T-helper 17 cell (primary cell): ENCODE measurements at regions not wholly inside any gene's neighbourhood (a gene's known extent, or its start where the extent isn't known, plus 50 kb on each side); places are given as distances from the start of the nearest gene placed in this dataset.
A peak's percentile ranks its signal among the peaks of the same experiment; 100 is the strongest.
"Not testable (repeated sequence)": the region's sequence is repeated elsewhere in the genome, so short reads cannot be mapped to it uniquely, and the experiment has no call there.

Experiments used
- ATAC-seq: fragments of 150-1000 bp; cut with Tn5 transposase; 2 replicates; pipeline ENCODE4 v1.10.0; 2021; ENCODE audit warnings: mild to moderate bottlenecking, moderate library complexity
- DNase-seq, 3 donors: peaks; one replicate each; pipeline versions ENCODE4 v3.0.0 to v3.0.0-alpha.2; 2020 to 2021
- H3K9me3 ChIP-seq: one replicate; pipeline ENCODE4 v1.7.0; 2013; ENCODE audit warnings: low read length, mild to moderate bottlenecking; ENCODE audit not compliant: control insufficient read depth, poor library complexity, severe bottlenecking
- H3K27ac Mint-ChIP-seq: one replicate; pipeline ENCODE4 v1.8.0; 2022; ENCODE audit warnings: mild to moderate bottlenecking, moderate library complexity, mixed read lengths
- H3K27me3 Mint-ChIP-seq: one replicate; pipeline ENCODE4 v1.8.0; 2022; ENCODE audit warnings: mixed read lengths
- H3K36me3 Mint-ChIP-seq: one replicate; pipeline ENCODE4 v1.8.0; 2022; ENCODE audit warnings: low read depth, mixed read lengths
- H3K4me1 Mint-ChIP-seq: one replicate; pipeline ENCODE4 v1.8.0; 2022; ENCODE audit warnings: mild to moderate bottlenecking, mixed read lengths
- H3K4me3 Mint-ChIP-seq: one replicate; pipeline ENCODE4 v1.8.0; 2022; ENCODE audit warnings: mild to moderate bottlenecking, moderate library complexity, mixed read lengths

DNA sequence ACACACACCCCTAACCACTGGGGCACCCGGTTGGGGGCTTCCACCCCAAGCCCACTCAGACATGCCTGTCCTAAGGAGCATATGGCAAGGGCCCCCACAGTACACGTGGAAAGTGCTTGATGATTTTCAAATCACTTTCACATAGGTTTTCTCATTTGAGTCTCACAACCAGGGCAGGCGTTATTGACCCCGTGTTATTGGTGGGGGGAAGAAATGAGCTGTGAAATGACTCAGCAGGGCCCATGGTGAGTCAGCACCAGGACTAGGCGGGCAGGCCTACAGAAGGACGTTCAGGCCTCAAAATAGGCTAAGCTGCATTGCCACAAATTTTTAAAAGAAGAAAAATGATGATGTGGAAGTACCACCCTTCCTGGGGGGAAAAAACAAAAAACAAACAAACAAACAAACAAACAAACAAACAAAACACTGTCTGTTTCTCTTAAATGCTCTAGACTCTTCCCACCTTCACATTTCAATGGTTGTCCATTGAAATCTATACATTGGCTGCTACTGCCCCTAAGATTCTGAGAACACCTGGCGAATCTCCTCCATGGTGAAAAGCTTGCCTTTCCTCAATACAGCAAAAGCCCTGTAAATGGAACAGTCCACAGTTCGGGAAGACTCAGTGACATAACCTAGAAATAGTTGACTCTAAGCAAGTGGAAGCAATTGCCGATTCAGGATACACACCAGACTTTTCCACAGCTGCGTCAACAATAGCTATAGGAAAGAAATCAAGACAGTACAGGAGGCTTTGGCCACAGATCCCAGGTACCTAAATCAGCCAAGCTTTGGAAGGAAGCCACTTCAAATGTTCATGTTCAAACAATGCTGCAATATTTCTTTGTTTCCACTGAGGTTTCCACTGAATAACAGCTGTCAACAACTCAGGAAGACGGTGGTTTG, 234.7 kb downstream of the TOMM20 start:
- no peak for DNase-seq
- Mint-ChIP-seq H3K4me3 (no peak overlapping the region), H3K27ac (no peak overlapping the region), H3K4me1 (peaks cover 20% of the 10 kb centered on the region), H3K36me3 (no peaks in the 10 kb centered on the region), H3K27me3 (no peaks in the 10 kb centered on the region)
- no peaks in the 10 kb centered on the region for H3K9me3 ChIP-seq
- no peak for ATAC-seq

DNA sequence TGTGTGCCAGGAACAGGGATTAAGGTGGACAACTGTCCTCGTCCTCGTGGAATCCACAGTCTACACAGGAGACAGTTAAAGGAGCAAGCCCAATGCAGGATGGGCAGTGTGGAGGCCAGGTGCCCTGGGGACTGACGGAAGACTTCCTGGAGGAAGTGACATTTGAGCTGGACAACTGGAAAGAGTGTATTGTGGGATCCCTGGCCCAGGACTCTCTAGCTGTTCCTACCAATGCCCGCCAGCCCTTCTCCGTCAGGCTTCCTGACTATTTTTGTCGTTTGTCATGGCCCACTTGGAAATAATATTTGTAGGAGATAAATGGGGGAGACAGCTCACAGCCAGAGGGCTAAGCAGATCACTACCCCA, 235.3 kb downstream of the TOMM20 start:
- H3K36me3 Mint-ChIP-seq = no peaks in the 10 kb centered on the region
- H3K9me3 ChIP-seq = no peaks in the 10 kb centered on the region
- no peak overlapping the region for H3K4me3 Mint-ChIP-seq
- no peaks in the 10 kb centered on the region for H3K27me3 Mint-ChIP-seq
- no peak overlapping the region for H3K27ac Mint-ChIP-seq
- no peak for ATAC-seq
- DNase-seq = no peak
- H3K4me1 Mint-ChIP-seq = peaks cover 22% of the 10 kb centered on the region

DNA sequence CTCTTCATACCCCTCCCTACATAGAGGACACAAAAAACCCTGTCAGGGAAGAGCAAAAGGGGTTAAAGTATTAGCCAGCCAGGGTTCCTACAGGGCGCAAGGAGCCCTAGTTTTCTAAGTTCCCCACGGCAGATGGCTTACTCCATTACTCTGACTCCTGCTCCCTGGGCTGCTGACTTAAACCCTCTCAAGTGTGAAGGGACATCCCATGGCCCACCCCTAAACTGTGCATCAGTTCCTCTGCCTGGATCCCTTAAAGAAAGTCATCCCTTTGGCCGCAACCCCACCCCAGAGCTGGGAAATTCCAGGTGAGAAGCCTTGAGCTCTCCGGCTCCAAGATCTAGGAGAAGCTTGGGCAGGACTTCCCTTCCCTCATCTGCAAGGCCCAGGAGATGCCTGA, 236.0 kb downstream of the TOMM20 start:
- Mint-ChIP-seq H3K4me1 (peaks cover 22% of the 10 kb centered on the region), H3K36me3 (no peaks in the 10 kb centered on the region), H3K27ac (peak overlapping the region; percentile 41), H3K4me3 (no peak overlapping the region), H3K27me3 (no peaks in the 10 kb centered on the region)
- no peaks in the 10 kb centered on the region for H3K9me3 ChIP-seq
- no peak for DNase-seq
- ATAC-seq = no peak

DNA sequence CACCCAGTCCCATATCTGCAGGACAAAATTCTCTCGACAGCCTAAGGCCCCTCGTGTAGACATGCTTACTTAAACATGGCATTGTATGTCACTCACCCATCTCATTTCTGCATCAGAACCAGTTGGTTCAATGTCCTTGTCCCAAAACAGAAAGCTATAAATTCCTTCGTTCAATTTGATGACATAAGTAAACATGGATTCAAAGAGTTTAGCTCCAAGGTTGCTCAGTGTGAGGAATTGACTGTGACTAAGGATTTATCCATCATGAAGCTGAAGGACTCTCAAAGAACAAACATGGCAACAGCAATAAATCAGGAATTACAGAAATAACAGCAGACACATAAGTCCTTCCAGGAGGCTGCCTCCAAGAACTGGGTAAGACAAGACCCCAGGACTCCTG, 237.2 kb downstream of the TOMM20 start:
- peak overlapping the region; percentile 56 for H3K27ac Mint-ChIP-seq
- H3K36me3 Mint-ChIP-seq = no peaks in the 10 kb centered on the region
- peaks cover 22% of the 10 kb centered on the region for H3K4me1 Mint-ChIP-seq
- peak overlapping the region; percentile 47 for H3K4me3 Mint-ChIP-seq
- no peaks in the 10 kb centered on the region for H3K9me3 ChIP-seq
- no peak for ATAC-seq
- H3K27me3 Mint-ChIP-seq = no peaks in the 10 kb centered on the region
- no peak for DNase-seq

DNA sequence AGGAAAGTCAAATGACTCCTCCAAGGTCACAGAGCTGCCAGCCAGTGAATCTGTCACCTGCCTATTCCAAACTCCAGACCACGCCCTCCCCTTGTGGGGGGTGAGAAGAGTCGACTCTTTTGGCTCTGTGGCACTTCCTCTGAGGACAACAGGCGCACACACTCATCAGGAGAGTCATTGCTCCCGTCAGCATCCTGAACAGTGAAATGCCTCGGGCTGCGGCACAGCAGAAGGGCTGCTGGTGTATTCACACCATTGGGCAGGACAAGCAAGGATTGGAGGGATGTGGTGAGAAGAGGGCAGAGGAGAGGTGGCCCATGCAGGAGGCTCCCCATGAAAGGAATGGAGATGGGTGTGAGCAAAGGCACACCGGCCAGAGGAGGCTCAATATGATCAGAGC, 239.0 kb downstream of the TOMM20 start:
- peaks cover 23% of the 10 kb centered on the region for H3K4me1 Mint-ChIP-seq
- no peak overlapping the region for H3K4me3 Mint-ChIP-seq
- no peak overlapping the region for H3K27ac Mint-ChIP-seq
- DNase-seq (no peak), ATAC-seq (no peak)
- no peaks in the 10 kb centered on the region for H3K27me3 Mint-ChIP-seq
- no peaks in the 10 kb centered on the region for H3K36me3 Mint-ChIP-seq
- no peaks in the 10 kb centered on the region for H3K9me3 ChIP-seq

DNA sequence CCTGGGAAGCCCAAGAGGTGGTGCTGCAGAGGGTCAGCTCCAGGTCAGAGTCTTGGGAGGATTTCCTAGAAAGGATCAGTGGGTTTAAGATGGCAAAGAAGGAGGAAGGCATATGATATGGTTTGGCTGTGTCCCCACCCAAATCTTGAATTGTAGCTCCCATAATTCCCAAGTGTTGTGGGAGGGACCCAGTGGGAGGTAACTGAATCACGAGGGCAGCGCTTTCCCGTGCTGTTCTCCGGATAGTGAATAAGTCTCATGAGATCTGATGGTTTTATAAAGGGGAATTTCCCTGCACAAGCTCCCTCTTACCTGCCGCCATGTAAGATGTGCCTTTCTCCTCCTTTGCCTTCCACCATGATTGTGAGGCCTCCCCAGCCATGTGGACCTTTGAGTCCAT, 240.4 kb downstream of the TOMM20 start:
- H3K4me3 Mint-ChIP-seq, ATAC-seq, H3K9me3 ChIP-seq, DNase-seq, H3K27ac Mint-ChIP-seq, H3K27me3 Mint-ChIP-seq, H3K36me3 Mint-ChIP-seq: not testable (repeated sequence)
- H3K4me1 Mint-ChIP-seq = peaks cover 18% of the 10 kb centered on the region

DNA sequence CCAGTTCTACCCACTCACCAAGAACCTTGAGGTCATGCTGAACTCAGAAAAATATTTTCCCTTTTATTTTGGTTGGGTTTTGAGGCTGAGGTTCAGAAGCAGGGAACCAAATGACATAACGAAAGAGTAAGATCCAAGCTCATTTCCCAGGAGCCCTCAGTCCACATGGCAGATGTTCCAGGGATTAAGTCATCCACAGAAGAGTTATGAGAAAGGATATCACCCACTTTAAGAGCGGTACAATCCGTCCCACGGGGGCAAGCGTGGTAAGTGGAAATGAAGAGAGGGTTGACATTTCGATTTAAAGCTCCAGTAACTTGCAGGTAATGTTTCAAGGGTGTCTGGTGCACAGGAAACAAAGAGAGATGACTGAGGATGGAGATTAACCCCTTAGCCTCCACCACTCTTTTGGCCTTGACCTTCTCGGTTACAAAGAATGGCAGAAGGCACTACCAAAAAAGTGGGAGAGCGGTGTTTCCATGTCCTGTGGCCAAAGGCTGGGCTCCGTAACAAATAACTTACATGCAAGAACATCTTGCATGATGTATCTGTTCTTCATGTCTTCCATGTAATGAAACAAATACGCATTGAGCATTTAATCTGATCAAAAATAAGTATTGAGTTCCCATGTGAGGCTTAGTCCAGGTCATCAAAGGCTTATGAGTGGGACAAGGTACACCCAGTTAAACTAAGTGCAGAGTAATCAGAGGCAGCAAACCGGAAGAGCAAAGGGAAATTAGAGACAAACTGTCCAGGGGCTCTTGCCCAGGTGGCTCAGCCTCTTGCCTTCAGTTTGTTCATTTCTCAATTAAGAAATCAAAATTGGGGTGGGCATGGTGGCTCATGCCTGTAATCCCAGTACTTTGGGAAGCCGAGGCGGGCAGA, 241.4 kb downstream of the TOMM20 start:
- no peak overlapping the region for H3K27ac Mint-ChIP-seq
- H3K4me1 Mint-ChIP-seq = peaks cover 20% of the 10 kb centered on the region
- no peaks in the 10 kb centered on the region for H3K9me3 ChIP-seq
- no peak for DNase-seq
- H3K36me3 Mint-ChIP-seq = no peaks in the 10 kb centered on the region
- H3K27me3 Mint-ChIP-seq = no peaks in the 10 kb centered on the region
- H3K4me3 Mint-ChIP-seq = no peak overlapping the region
- no peak for ATAC-seq

DNA sequence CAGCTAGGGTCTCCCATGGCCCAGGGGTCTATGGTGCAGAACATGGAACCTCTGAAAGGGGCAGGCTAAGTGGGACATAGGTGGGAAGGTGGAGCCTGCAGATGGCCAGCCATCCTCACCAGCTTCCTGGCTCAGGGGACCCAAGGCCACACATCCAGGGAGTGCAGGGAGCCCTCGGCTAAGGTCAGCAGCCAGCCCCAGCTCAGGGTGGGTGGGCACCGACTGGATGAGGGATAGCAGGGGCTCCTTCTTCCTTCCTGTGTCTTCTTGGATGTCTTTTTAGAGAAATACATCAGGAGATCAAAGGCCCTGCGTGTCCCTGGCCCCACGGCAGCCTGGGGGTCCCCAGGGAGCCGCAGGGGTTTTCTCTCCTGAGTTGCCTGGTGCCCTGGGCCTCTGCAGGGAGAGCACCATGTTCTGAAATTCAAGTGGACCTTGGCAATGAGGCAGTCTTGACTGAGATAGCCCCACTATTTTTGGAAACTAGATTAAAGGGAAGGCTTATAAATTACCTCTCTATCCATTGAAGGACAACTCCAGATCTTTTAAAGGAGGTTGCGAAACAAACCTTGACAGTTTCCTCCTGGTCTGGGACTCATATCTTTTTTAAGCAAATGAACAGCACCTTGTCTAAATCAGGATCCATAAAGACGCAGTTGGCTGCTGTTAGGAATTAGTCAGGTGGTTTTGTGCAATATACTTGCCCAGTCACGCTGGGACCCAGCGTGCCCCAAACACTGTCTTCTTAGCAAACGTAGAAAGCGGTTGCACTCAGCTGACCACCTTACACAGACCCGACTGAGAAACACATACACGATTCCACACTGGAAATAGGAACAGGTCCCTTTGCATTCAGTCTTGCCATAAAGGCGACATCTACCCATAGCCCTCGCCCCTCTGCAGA, 242.3 kb downstream of the TOMM20 start:
- H3K4me3 Mint-ChIP-seq = no peak overlapping the region
- H3K4me1 Mint-ChIP-seq = peaks cover 23% of the 10 kb centered on the region
- no peak for DNase-seq
- no peak for ATAC-seq
- H3K27me3 Mint-ChIP-seq = no peaks in the 10 kb centered on the region
- H3K27ac Mint-ChIP-seq = peak overlapping the region; percentile 39
- H3K36me3 Mint-ChIP-seq = no peaks in the 10 kb centered on the region
- H3K9me3 ChIP-seq = no peaks in the 10 kb centered on the region

DNA sequence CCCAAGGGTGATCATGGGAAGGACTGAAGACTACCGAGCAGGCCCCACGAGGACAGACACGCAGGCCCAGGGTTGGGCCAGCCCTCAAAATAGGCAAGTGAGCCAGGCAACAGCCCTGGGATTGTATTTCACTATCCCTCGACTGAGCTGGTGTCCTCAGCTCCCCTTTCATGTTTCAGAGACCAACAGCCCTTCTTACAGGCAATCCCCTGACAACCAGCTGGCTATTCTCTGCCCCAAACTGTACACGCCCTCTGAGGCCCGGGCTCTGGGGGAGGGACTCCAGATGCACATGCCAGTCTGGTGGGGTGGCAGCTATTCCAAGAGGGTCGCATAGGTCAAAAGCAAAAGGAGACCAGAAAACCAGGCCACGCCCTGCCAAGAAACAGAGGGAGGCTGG, 243.0 kb downstream of the TOMM20 start:
- no peak for DNase-seq
- no peak for ATAC-seq
- Mint-ChIP-seq H3K36me3 (no peaks in the 10 kb centered on the region), H3K27ac (peak overlapping the region; percentile 39), H3K4me1 (peaks cover 19% of the 10 kb centered on the region), H3K4me3 (no peak overlapping the region), H3K27me3 (no peaks in the 10 kb centered on the region)
- H3K9me3 ChIP-seq = no peaks in the 10 kb centered on the region

DNA sequence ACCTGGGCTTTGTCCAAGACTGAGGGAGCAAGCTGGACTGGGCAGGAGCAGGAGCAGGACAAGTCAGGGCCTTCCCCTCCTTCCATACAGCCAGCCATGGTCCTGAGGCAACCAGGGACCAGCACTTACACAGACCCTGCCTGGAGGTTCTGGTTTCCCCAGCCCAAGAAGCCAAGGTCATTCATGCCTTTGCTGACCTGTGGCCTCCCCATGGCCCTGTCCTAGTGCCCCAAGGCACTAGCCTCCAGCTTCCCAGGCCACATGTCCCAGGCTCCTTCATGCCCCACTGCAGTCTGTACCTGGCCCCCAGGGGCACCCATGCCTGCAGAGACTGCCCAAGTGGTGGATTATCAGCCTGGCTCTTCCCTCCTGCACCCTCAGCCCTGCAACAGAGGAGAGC, 243.9 kb downstream of the TOMM20 start:
- Mint-ChIP-seq H3K36me3 (no peaks in the 10 kb centered on the region), H3K27me3 (no peaks in the 10 kb centered on the region), H3K4me1 (peaks cover 14% of the 10 kb centered on the region), H3K4me3 (no peak overlapping the region), H3K27ac (peak overlapping the region; percentile 39)
- H3K9me3 ChIP-seq = no peaks in the 10 kb centered on the region
- DNase-seq (no peak), ATAC-seq (no peak)

DNA sequence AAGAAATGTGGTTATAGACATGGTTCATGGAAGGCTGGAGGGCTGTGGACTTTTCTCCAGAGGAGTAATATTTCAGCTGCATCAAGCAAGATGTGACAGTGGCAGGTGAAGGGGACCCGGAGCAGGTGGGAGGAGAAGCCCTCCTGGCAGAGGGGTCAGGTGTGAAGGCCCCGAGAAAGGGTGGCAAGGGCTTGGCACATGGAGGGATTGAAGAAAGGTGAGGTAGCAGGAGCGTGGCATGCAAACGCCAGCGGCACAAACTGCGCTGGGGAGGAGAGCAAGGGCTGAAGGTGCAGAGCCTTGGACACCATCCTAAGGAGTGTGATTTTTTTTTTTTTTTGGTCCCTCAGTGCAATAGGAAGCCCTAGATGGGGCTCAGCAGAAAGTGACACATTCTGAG, 244.6 kb downstream of the TOMM20 start:
- Mint-ChIP-seq H3K27me3 (no peaks in the 10 kb centered on the region), H3K36me3 (no peaks in the 10 kb centered on the region), H3K27ac (no peak overlapping the region), H3K4me1 (peaks cover 15% of the 10 kb centered on the region), H3K4me3 (no peak overlapping the region)
- ATAC-seq (no peak), DNase-seq (no peak)
- H3K9me3 ChIP-seq = no peaks in the 10 kb centered on the region

DNA sequence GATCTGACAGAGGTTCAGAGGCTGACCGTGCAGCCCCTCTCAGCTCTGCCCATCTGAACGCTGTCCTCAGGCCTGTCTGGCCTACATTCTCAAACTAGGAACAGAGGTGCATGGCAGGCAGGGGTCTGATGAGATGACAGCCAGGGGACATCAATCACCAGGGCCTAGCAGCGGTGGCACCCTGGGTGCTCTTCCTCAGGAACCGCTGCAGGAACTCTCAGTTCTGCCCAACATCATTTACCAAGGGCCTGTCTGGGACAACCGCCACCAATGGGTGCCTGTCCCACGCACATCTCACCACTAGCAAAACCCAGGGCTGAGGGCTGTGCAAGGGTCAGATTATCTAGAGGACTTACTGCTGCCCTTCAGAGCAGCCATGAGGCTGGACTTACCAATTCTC, 245.7 kb downstream of the TOMM20 start:
- no peak overlapping the region for H3K27ac Mint-ChIP-seq

More for the DNA sequence above, 245.7 kb downstream of the TOMM20 start:
- ATAC-seq = no peak
- DNase-seq = no peak
- H3K9me3 ChIP-seq = no peaks in the 10 kb centered on the region
- no peaks in the 10 kb centered on the region for H3K27me3 Mint-ChIP-seq
- peaks cover 13% of the 10 kb centered on the region for H3K4me1 Mint-ChIP-seq
- H3K4me3 Mint-ChIP-seq = no peak overlapping the region
- no peaks in the 10 kb centered on the region for H3K36me3 Mint-ChIP-seq
